ENCODE measurements at regions not wholly inside any gene's neighbourhood (a gene's known extent, or its start where the extent isn't known, plus 50 kb on each side); places are given as distances from the start of the nearest gene placed in this dataset.

- no peak for TF ChIP-seq CTCF (IDR thresholded peaks at IDR 0.05)
- TF ChIP-seq POLR2A (IDR thresholded peaks at IDR 0.05), result no peak
- no peak for TF ChIP-seq EP300 (IDR thresholded peaks at IDR 0.05)
These were observed 166.9 kb upstream of the GPR12 start for GRCh38 chr13:26927511-26927910.
